HCT116 (cell line): ENCODE measurements at regions not wholly inside any gene's neighbourhood (a gene's known extent, or its start where the extent isn't known, plus 50 kb on each side); places are given as distances from the start of the nearest gene placed in this dataset.

ENCODE experiments used
- ATAC-seq: fragments of 200-7000 bp; cut with Tn5 transposase; 2 replicates; pipeline ENCODE4 v1.9.1; 2020; ENCODE audit warnings: mild to moderate bottlenecking, moderate library complexity
- BruUV-seq: library from RNA; stranded (reverse); fragments of 400-500 nt; replicated peaks from 2 replicates; lab custom pipeline; 2021; lab: Mats Ljungman, UMichigan
- CTCF ChIA-PET: fragments of 300-600 bp; sonication (Branson Sonifier 250); formaldehyde crosslinking; loops from one replicate; lab custom pipeline; 2021; ENCODE audit warnings: antibody characterized with exemption; lab: Charles Lee
- POLR2A ChIA-PET: fragments of 300-600, 350-600 bp; sonication (Branson Sonifier 250); formaldehyde crosslinking; loops from one replicate; lab custom pipeline; 2021; ENCODE audit warnings: antibody characterized with exemption; lab: Charles Lee
- RAD21 ChIA-PET, 2 experiments: fragments of 300-600 bp; sonication (Branson Sonifier 250); formaldehyde crosslinking; loops; one replicate each; lab custom pipeline; 2023; ENCODE audit warnings: low total read pairs in 2 of 2; ENCODE audit not compliant: uncharacterized antibody in 2 of 2, unreplicated experiment in 2 of 2, low non-redundant PET in 1 of 2; lab: Charles Lee
- DNase-seq: peaks from one replicate; pipeline ENCODE4 v3.0.0-alpha.2; 2010; ENCODE audit warnings: low read depth, low spot score
- H2AFZ ChIP-seq: fragments of 200-600 bp; shearing (Covaris generic), sonication (generic); 2 replicates; pipeline ENCODE4 v1.6.1; 2017; ENCODE audit warnings: low read depth, mixed run types, mixed read lengths, antibody characterized with exemption, low read length; ENCODE audit not compliant: poor library complexity, severe bottlenecking
- H3K27ac ChIP-seq: 2 replicates; pipeline ENCODE4 v1.5.1; 2012; ENCODE audit warnings: low read depth, low read length
- H3K27me3 ChIP-seq: fragments of 200-600 bp; sonication (generic); 2 replicates; pipeline ENCODE4 v1.6.1; 2016; ENCODE audit warnings: mixed run types, low read length, mixed read lengths; ENCODE audit not compliant: insufficient read depth
- H3K36me3 ChIP-seq, 2 experiments: fragments of 200-500 bp in 1 of 2; fragments of 200-600 bp in 1 of 2; sonication (Bioruptor generic) in 1 of 2; sonication (generic) in 1 of 2; 2 replicates each; pipeline versions ENCODE4 v1.5.1 to v1.6.1; 2014 to 2016; ENCODE audit warnings: low read length in 2 of 2, inconsistent platforms in 1 of 2, mixed read lengths in 1 of 2, mixed run types in 1 of 2; ENCODE audit not compliant: insufficient read depth in 2 of 2, control insufficient read depth in 1 of 2
- H3K4me1 ChIP-seq, 2 experiments: fragments of 200-600 bp in 1 of 2; sonication (generic) in 1 of 2; 2 replicates each; pipeline versions ENCODE4 v1.5.1 to v1.6.1; 2012 to 2017; ENCODE audit warnings: low read length in 2 of 2, inconsistent platforms in 1 of 2, mild to moderate bottlenecking in 1 of 2, mixed read lengths in 1 of 2, mixed run types in 1 of 2, moderate library complexity in 1 of 2; ENCODE audit not compliant: insufficient read depth in 2 of 2, control insufficient read depth in 1 of 2
- H3K4me2 ChIP-seq: fragments of 200-600 bp; sonication (generic); 2 replicates; pipeline ENCODE4 v1.6.1; 2017; ENCODE audit warnings: mixed run types, low read length, mixed read lengths
- H3K4me3 ChIP-seq, 2 experiments: fragments of 200-600 bp in 1 of 2; sonication (generic) in 1 of 2; replicated peaks in 1 of 2; 2 replicates each; pipeline ENCODE4 v1.5.1; 2011 to 2016; ENCODE audit warnings: low read length in 2 of 2, control low read depth in 1 of 2, low read depth in 1 of 2, mild to moderate bottlenecking in 1 of 2, mixed read lengths in 1 of 2, mixed run types in 1 of 2
- H3K79me2 ChIP-seq: fragments of 200-600 bp; sonication (generic); 2 replicates; pipeline ENCODE4 v1.6.1; 2017; ENCODE audit warnings: mild to moderate bottlenecking, mixed run types, low read length, moderate library complexity, mixed read lengths; ENCODE audit not compliant: insufficient read depth
- H3K9ac ChIP-seq: fragments of 200-600 bp; sonication (generic); 2 replicates; pipeline ENCODE4 v1.6.1; 2016; ENCODE audit warnings: low read length, mixed read lengths
- H3K9me2 ChIP-seq: fragments of 200-600 bp; sonication (generic), shearing (Covaris generic); 2 replicates; pipeline ENCODE4 v1.6.1; 2017; ENCODE audit warnings: mixed run types, mild to moderate bottlenecking, moderate library complexity; ENCODE audit not compliant: insufficient read depth
- H3K9me3 ChIP-seq, 2 experiments: fragments of 200-500 bp in 1 of 2; fragments of 200-600 bp in 1 of 2; sonication (Bioruptor generic) in 1 of 2; sonication (generic) in 1 of 2; 2 replicates each; pipeline ENCODE4 v1.6.1; 2014 to 2017; ENCODE audit warnings: low read length in 2 of 2, mixed read lengths in 2 of 2, inconsistent platforms in 1 of 2, low read depth in 1 of 2, mild to moderate bottlenecking in 1 of 2, mixed run types in 1 of 2, moderate library complexity in 1 of 2; ENCODE audit not compliant: control insufficient read depth in 1 of 2, insufficient read depth in 1 of 2
- H4K20me1 ChIP-seq: fragments of 200-600 bp; sonication (generic), shearing (Covaris generic); 2 replicates; pipeline ENCODE4 v1.6.1; 2017; ENCODE audit warnings: mixed run types, mild to moderate bottlenecking, moderate library complexity; ENCODE audit not compliant: insufficient read depth
- CEBPB ChIP-seq: IDR thresholded peaks from 2 replicates; pipeline ENCODE4 v1.6.1; 2012; ENCODE audit warnings: low read depth
- EGR1 ChIP-seq: IDR thresholded peaks from 2 replicates; pipeline ENCODE4 v1.6.1; 2012; ENCODE audit warnings: low read depth
- EZH2 ChIP-seq: fragments of 200-600 bp; sonication (generic); IDR thresholded peaks from 2 replicates; pipeline ENCODE4 v1.6.1; 2017; ENCODE audit warnings: antibody characterized with exemption, mixed run types
- EZH2phosphoT487 ChIP-seq: fragments of 200-600 bp; IDR thresholded peaks from 2 replicates; pipeline ENCODE4 v1.6.1; 2018; ENCODE audit warnings: antibody characterized with exemption, borderline replicate concordance
- FOSL1 ChIP-seq: IDR thresholded peaks from 2 replicates; pipeline ENCODE4 v1.6.1; 2012; ENCODE audit warnings: low read depth
- SIN3A ChIP-seq: IDR thresholded peaks from 2 replicates; pipeline ENCODE4 v1.6.1; 2012; ENCODE audit warnings: low read depth
- SRF ChIP-seq: IDR thresholded peaks from 2 replicates; pipeline ENCODE4 v1.6.1; 2012; ENCODE audit warnings: low read depth
- TCF7L2 ChIP-seq: IDR thresholded peaks from 2 replicates; pipeline ENCODE4 v1.7.0; 2011; ENCODE audit warnings: borderline replicate concordance, inconsistent platforms; ENCODE audit not compliant: insufficient read depth, insufficient read length; ENCODE audit errors: extremely low read depth
- ZFX ChIP-seq: fragments of 450-650 bp; IDR thresholded peaks from 2 replicates; pipeline ENCODE4 v1.6.1; 2017
- intact Hi-C: fragments of 100-400 bp; cut with micrococcal nuclease; formaldehyde crosslinking; loops from 2 replicates; pipeline ENCODE4 v1.10.0; 2022
- TF ChIP-seq, protein P1 (sequence below), 3 experiments: fragments of 200-600 bp in 1 of 3; sonication (generic) in 1 of 3; IDR thresholded peaks in 2 of 3; conservative IDR thresholded peaks in 1 of 3; 2 replicates each; pipeline ENCODE4 v1.5.1; 2012 to 2017; ENCODE audit warnings: low read depth in 2 of 3, low read length in 2 of 3, antibody characterized with exemption in 1 of 3, borderline replicate concordance in 1 of 3, control low read depth in 1 of 3, mild to moderate bottlenecking in 1 of 3, mixed read lengths in 1 of 3, mixed run types in 1 of 3, moderate library complexity in 1 of 3; ENCODE audit not compliant: insufficient read depth in 1 of 3
- TF ChIP-seq, protein P2 (sequence below): IDR thresholded peaks from 2 replicates; pipeline ENCODE4 v1.6.1; 2012; ENCODE audit warnings: low read depth
- TF ChIP-seq, protein P3 (sequence below): IDR thresholded peaks from 2 replicates; pipeline ENCODE4 v1.6.1; 2011; ENCODE audit warnings: mild to moderate bottlenecking, low read length, moderate library complexity; ENCODE audit not compliant: insufficient replicate concordance; ENCODE audit errors: extremely low read depth

DNA sequence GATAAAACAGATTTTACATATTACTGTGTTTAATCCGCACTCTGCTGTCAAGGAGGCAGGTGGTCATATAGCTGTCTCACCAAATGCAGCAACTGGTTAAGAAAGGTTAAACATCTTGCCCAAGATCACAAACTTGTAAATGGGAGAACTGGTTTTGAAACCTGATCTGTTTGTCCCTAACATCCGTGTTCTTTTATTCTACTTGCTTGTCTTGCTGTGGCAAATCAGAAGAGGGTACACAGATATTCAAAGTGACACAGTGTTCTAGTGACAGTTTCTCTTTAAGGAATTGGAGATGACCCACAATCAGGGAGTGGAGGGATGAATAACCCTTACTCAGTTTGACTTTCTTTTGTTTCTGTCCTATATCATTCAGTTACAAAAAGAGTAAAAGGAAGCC lies 83.0 kb upstream of the SGK1 start:
- Histone ChIP-seq H3K27ac (no peak overlapping the region), H3K4me2 (no peak overlapping the region), H3K9me3 (no peaks in the 10 kb centered on the region), H3K79me2 (no peaks in the 10 kb centered on the region), H3K9me2 (no peaks in the 10 kb centered on the region), H4K20me1 (no peaks in the 10 kb centered on the region), H2AFZ (no peak overlapping the region), H3K27me3 (no peaks in the 10 kb centered on the region), H3K9ac (no peak overlapping the region), H3K4me1 (peaks cover 0 to 6% of the 10 kb centered on the region in 2 experiments; a peak in 2 of 4 replicates), H3K4me3 (no peak overlapping the region), H3K36me3 (no peaks in the 10 kb centered on the region)
- POLR2A ChIA-PET, result no interaction called here
- intact Hi-C loops, result no loop called here
- no peak for TF ChIP-seq ZFX
- TF ChIP-seq FOSL1, result no peak
- TF ChIP-seq, protein P1, sequence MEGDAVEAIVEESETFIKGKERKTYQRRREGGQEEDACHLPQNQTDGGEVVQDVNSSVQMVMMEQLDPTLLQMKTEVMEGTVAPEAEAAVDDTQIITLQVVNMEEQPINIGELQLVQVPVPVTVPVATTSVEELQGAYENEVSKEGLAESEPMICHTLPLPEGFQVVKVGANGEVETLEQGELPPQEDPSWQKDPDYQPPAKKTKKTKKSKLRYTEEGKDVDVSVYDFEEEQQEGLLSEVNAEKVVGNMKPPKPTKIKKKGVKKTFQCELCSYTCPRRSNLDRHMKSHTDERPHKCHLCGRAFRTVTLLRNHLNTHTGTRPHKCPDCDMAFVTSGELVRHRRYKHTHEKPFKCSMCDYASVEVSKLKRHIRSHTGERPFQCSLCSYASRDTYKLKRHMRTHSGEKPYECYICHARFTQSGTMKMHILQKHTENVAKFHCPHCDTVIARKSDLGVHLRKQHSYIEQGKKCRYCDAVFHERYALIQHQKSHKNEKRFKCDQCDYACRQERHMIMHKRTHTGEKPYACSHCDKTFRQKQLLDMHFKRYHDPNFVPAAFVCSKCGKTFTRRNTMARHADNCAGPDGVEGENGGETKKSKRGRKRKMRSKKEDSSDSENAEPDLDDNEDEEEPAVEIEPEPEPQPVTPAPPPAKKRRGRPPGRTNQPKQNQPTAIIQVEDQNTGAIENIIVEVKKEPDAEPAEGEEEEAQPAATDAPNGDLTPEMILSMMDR (IDR thresholded peaks at IDR 0.05 in 2 of 3, conservative IDR thresholded peaks at IDR 0.05 in 1 of 3; ENCODE audit: borderline replicate concordance in 1 of 3, insufficient read depth in 1 of 3, low read depth in 2 of 3, low read length in 2 of 3), result no peak
- no peak for TF ChIP-seq CEBPB
- TF ChIP-seq EGR1, result no peak
- TF ChIP-seq SIN3A, result no peak
- TF ChIP-seq SRF, result no peak
- no peak for TF ChIP-seq EZH2
- no peak for TF ChIP-seq TCF7L2
- no peak for TF ChIP-seq EZH2phosphoT487
- TF ChIP-seq, protein P2, sequence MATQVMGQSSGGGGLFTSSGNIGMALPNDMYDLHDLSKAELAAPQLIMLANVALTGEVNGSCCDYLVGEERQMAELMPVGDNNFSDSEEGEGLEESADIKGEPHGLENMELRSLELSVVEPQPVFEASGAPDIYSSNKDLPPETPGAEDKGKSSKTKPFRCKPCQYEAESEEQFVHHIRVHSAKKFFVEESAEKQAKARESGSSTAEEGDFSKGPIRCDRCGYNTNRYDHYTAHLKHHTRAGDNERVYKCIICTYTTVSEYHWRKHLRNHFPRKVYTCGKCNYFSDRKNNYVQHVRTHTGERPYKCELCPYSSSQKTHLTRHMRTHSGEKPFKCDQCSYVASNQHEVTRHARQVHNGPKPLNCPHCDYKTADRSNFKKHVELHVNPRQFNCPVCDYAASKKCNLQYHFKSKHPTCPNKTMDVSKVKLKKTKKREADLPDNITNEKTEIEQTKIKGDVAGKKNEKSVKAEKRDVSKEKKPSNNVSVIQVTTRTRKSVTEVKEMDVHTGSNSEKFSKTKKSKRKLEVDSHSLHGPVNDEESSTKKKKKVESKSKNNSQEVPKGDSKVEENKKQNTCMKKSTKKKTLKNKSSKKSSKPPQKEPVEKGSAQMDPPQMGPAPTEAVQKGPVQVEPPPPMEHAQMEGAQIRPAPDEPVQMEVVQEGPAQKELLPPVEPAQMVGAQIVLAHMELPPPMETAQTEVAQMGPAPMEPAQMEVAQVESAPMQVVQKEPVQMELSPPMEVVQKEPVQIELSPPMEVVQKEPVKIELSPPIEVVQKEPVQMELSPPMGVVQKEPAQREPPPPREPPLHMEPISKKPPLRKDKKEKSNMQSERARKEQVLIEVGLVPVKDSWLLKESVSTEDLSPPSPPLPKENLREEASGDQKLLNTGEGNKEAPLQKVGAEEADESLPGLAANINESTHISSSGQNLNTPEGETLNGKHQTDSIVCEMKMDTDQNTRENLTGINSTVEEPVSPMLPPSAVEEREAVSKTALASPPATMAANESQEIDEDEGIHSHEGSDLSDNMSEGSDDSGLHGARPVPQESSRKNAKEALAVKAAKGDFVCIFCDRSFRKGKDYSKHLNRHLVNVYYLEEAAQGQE, result no peak
- TF ChIP-seq, protein P3, sequence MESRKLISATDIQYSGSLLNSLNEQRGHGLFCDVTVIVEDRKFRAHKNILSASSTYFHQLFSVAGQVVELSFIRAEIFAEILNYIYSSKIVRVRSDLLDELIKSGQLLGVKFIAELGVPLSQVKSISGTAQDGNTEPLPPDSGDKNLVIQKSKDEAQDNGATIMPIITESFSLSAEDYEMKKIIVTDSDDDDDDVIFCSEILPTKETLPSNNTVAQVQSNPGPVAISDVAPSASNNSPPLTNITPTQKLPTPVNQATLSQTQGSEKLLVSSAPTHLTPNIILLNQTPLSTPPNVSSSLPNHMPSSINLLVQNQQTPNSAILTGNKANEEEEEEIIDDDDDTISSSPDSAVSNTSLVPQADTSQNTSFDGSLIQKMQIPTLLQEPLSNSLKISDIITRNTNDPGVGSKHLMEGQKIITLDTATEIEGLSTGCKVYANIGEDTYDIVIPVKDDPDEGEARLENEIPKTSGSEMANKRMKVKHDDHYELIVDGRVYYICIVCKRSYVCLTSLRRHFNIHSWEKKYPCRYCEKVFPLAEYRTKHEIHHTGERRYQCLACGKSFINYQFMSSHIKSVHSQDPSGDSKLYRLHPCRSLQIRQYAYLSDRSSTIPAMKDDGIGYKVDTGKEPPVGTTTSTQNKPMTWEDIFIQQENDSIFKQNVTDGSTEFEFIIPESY, result no peak
- ATAC-seq (no peak), DNase-seq (no peak)
- BruUV-seq, result no TSS peak
- CTCF ChIA-PET, result no interaction called here
- RAD21 ChIA-PET, result no interaction called here
